ENCODE measurements at regions not wholly inside any gene's neighbourhood (a gene's known extent, or its start where the extent isn't known, plus 50 kb on each side); places are given as distances from the start of the nearest gene placed in this dataset.
"Not testable (repeated sequence)": the region's sequence is repeated elsewhere in the genome, so short reads cannot be mapped to it uniquely, and the experiment has no call there.

- TF ChIP-seq EZH2 (IDR thresholded peaks at IDR 0.05; ENCODE audit: low read length, missing control alignments) = no peak
- TF ChIP-seq, protein P1, sequence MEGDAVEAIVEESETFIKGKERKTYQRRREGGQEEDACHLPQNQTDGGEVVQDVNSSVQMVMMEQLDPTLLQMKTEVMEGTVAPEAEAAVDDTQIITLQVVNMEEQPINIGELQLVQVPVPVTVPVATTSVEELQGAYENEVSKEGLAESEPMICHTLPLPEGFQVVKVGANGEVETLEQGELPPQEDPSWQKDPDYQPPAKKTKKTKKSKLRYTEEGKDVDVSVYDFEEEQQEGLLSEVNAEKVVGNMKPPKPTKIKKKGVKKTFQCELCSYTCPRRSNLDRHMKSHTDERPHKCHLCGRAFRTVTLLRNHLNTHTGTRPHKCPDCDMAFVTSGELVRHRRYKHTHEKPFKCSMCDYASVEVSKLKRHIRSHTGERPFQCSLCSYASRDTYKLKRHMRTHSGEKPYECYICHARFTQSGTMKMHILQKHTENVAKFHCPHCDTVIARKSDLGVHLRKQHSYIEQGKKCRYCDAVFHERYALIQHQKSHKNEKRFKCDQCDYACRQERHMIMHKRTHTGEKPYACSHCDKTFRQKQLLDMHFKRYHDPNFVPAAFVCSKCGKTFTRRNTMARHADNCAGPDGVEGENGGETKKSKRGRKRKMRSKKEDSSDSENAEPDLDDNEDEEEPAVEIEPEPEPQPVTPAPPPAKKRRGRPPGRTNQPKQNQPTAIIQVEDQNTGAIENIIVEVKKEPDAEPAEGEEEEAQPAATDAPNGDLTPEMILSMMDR (conservative IDR thresholded peaks at IDR 0.05 in 1 of 2, IDR thresholded peaks at IDR 0.05 in 1 of 2; ENCODE audit: low read depth in 1 of 2, low read length in 2 of 2) = no peak
- Histone ChIP-seq H3K36me3 (ENCODE audit: control insufficient read depth, insufficient read depth, low read length) (no peaks in the 10 kb centered on the region), H3K4me3 (replicated peaks in 1 of 4; ENCODE audit: control extremely low read depth in 1 of 4, insufficient read depth in 1 of 4, low read depth in 3 of 4, low read length in 4 of 4) (no peak overlapping the region), H3K27me3 (ENCODE audit: control insufficient read depth, insufficient read depth, low read length) (no peaks in the 10 kb centered on the region), H4K20me1 (ENCODE audit: control insufficient read depth, extremely low read depth, insufficient read depth, low read length) (no peaks in the 10 kb centered on the region), H3K79me2 (ENCODE audit: control insufficient read depth, insufficient read depth, low read length) (no peaks in the 10 kb centered on the region), H3K9me3 (ENCODE audit: control insufficient read depth, insufficient read depth, low read depth, low read length) (no peaks in the 10 kb centered on the region), H3K4me2 (ENCODE audit: extremely low read depth, insufficient read depth, low read length) (no peak overlapping the region), H3K27ac (ENCODE audit: insufficient read depth, low read length) (no peak overlapping the region), H3K9ac (ENCODE audit: insufficient read depth, low read length) (no peak overlapping the region), H2AFZ (ENCODE audit: low read length) (no peak overlapping the region), H3K4me1 (ENCODE audit: control insufficient read depth, extremely low read depth, insufficient read depth, low read length) (no peaks in the 10 kb centered on the region)
- DNase-seq (ENCODE audit: low read depth in 2 of 2) = peak; percentile 6 to 45
Observed at GRCh38 chr18:56284319-56284718, 354.1 kb downstream of the TXNL1 start.

- Histone ChIP-seq H4K20me1 (ENCODE audit: control insufficient read depth, extremely low read depth, insufficient read depth, low read length) (no peaks in the 10 kb centered on the region), H2AFZ (ENCODE audit: low read length) (no peak overlapping the region), H3K4me3 (replicated peaks in 1 of 4; ENCODE audit: control extremely low read depth in 1 of 4, insufficient read depth in 1 of 4, low read depth in 3 of 4, low read length in 4 of 4) (no peak overlapping the region), H3K4me2 (ENCODE audit: extremely low read depth, insufficient read depth, low read length) (no peak overlapping the region), H3K9ac (ENCODE audit: insufficient read depth, low read length) (no peak overlapping the region), H3K27ac (ENCODE audit: insufficient read depth, low read length) (no peak overlapping the region), H3K79me2 (ENCODE audit: control insufficient read depth, insufficient read depth, low read length) (no peaks in the 10 kb centered on the region), H3K9me3 (ENCODE audit: control insufficient read depth, insufficient read depth, low read depth, low read length) (no peaks in the 10 kb centered on the region), H3K27me3 (ENCODE audit: control insufficient read depth, insufficient read depth, low read length) (no peaks in the 10 kb centered on the region), H3K36me3 (ENCODE audit: control insufficient read depth, insufficient read depth, low read length) (no peaks in the 10 kb centered on the region), H3K4me1 (ENCODE audit: control insufficient read depth, extremely low read depth, insufficient read depth, low read length) (no peaks in the 10 kb centered on the region)
- no peak for DNase-seq (ENCODE audit: low read depth in 2 of 2)
- TF ChIP-seq, protein P1 (conservative IDR thresholded peaks at IDR 0.05 in 1 of 2, IDR thresholded peaks at IDR 0.05 in 1 of 2; ENCODE audit: low read depth in 1 of 2, low read length in 2 of 2) = no peak
- TF ChIP-seq EZH2 (IDR thresholded peaks at IDR 0.05; ENCODE audit: low read length, missing control alignments) = no peak
Observed at GRCh38 chr18:56283316-56283715, 355.1 kb downstream of the TXNL1 start.

GRCh38 chr18:56282234-56283104 lies 355.9 kb downstream of the TXNL1 start:
- no peak overlapping the region for H3K9ac ChIP-seq (ENCODE audit: insufficient read depth, low read length)
- no peak for DNase-seq (ENCODE audit: low read depth in 2 of 2)
- H3K27me3 ChIP-seq (ENCODE audit: control insufficient read depth, insufficient read depth, low read length) = no peaks in the 10 kb centered on the region
- no peaks in the 10 kb centered on the region for H3K79me2 ChIP-seq (ENCODE audit: control insufficient read depth, insufficient read depth, low read length)
- H3K36me3 ChIP-seq (ENCODE audit: control insufficient read depth, insufficient read depth, low read length) = no peaks in the 10 kb centered on the region
- H3K4me2 ChIP-seq (ENCODE audit: extremely low read depth, insufficient read depth, low read length) = no peak overlapping the region
- TF ChIP-seq EZH2 (IDR thresholded peaks at IDR 0.05; ENCODE audit: low read length, missing control alignments) = no peak
- TF ChIP-seq, protein P1 (conservative IDR thresholded peaks at IDR 0.05 in 1 of 2, IDR thresholded peaks at IDR 0.05 in 1 of 2; ENCODE audit: low read depth in 1 of 2, low read length in 2 of 2) = no peak
- no peak overlapping the region for H2AFZ ChIP-seq (ENCODE audit: low read length)
- no peak overlapping the region for H3K27ac ChIP-seq (ENCODE audit: insufficient read depth, low read length)
- no peak overlapping the region for H3K4me3 ChIP-seq (replicated peaks in 1 of 4; ENCODE audit: control extremely low read depth in 1 of 4, insufficient read depth in 1 of 4, low read depth in 3 of 4, low read length in 4 of 4)
- H3K9me3 ChIP-seq (ENCODE audit: control insufficient read depth, insufficient read depth, low read depth, low read length) = no peaks in the 10 kb centered on the region
- no peaks in the 10 kb centered on the region for H3K4me1 ChIP-seq (ENCODE audit: control insufficient read depth, extremely low read depth, insufficient read depth, low read length)
- H4K20me1 ChIP-seq (ENCODE audit: control insufficient read depth, extremely low read depth, insufficient read depth, low read length) = no peaks in the 10 kb centered on the region

- not testable (repeated sequence) for H3K4me3 ChIP-seq (replicated peaks in 1 of 4; ENCODE audit: control extremely low read depth in 1 of 4, insufficient read depth in 1 of 4, low read depth in 3 of 4, low read length in 4 of 4); H3K9ac ChIP-seq (ENCODE audit: insufficient read depth, low read length); H3K79me2 ChIP-seq (ENCODE audit: control insufficient read depth, insufficient read depth, low read length); H3K27me3 ChIP-seq (ENCODE audit: control insufficient read depth, insufficient read depth, low read length); H3K9me3 ChIP-seq (ENCODE audit: control insufficient read depth, insufficient read depth, low read depth, low read length); DNase-seq (ENCODE audit: low read depth in 2 of 2); H4K20me1 ChIP-seq (ENCODE audit: control insufficient read depth, extremely low read depth, insufficient read depth, low read length); H3K4me2 ChIP-seq (ENCODE audit: extremely low read depth, insufficient read depth, low read length); H3K27ac ChIP-seq (ENCODE audit: insufficient read depth, low read length); H3K4me1 ChIP-seq (ENCODE audit: control insufficient read depth, extremely low read depth, insufficient read depth, low read length); H3K36me3 ChIP-seq (ENCODE audit: control insufficient read depth, insufficient read depth, low read length); H2AFZ ChIP-seq (ENCODE audit: low read length)
Observed at GRCh38 chr18:56279816-56280215, 358.6 kb downstream of the TXNL1 start.

Measured in fibroblast of lung (primary cell).